HuH-7 (cell line): ENCODE measurements at regions not wholly inside any gene's neighbourhood (a gene's known extent, or its start where the extent isn't known, plus 50 kb on each side); places are given as distances from the start of the nearest gene placed in this dataset.
"Not testable (repeated sequence)": the region's sequence is repeated elsewhere in the genome, so short reads cannot be mapped to it uniquely, and the experiment has no call there.

Experiments
- DNase-seq: peaks from one replicate; pipeline ENCODE4 v3.0.0; 2011; ENCODE audit warnings: low spot score

DNA sequence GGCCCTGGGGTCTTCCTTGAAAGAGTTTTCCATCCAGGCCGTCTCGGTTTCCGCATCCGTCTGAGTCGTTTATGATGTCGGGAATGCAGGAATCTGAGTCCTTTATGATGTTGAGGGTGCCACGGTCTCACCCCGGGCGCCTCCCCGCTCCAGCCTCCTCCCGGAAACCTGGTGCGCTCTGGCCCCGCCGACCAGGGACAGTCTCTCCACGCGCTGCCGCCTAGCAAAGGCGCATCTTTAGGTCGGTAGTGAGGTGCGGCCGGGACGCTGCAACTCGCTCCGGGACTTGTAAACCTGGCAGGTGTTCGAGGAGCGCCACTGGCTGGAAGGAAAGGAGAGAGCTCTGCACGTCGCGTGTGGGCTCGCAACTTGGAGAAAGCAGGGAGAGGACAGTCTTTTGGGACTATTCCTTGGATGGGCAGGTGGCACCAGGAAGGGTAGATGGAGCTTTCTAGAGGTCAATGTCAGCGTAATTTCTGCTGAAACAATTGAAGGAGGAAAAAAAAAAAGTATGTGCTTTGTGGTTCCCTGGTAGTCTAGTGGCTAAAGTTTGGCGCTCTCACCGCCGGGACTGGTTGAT lies 132.0 kb downstream of the FAM72B start:
- not testable (repeated sequence) for DNase-seq

DNA sequence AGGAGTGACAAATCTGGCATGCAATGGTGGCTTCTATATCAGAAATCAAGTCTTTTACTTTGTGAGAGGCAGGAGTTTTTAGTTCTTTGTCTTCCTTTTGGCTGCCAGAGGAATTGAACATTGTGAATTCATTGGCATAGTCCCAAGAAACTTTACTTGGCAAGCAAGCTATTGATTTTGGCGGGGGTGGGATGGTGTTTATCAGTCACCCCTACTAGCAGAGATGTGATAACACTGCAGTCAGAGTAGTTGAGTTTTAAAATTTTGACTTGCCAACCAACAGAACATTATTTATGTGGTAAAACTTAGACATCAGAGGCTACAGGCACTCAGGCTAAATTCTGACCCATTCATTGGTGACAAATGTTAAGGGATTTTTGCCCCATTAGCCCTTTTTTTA lies 129.2 kb downstream of the FAM72B start:
- DNase-seq = not testable (repeated sequence)

DNA sequence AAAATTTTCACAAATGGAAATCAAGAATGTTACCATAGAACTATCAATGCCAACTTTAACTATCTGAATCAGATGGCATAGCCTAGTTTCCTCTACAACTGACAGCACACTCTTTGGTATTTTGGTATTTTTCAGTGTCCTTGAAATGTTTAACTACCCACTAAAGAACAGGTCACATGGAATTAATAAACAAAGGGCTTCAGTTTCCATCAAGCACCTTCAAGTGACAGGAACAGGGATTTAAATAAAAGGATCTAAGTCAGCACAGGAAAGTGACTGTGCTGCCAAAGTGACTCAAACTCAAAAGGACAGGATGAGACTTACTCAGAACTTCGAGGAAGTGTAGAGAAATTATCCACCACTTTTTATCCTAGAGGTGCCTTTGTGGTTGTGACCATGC lies 117.2 kb downstream of the FAM72B start:
- not testable (repeated sequence) for DNase-seq

DNA sequence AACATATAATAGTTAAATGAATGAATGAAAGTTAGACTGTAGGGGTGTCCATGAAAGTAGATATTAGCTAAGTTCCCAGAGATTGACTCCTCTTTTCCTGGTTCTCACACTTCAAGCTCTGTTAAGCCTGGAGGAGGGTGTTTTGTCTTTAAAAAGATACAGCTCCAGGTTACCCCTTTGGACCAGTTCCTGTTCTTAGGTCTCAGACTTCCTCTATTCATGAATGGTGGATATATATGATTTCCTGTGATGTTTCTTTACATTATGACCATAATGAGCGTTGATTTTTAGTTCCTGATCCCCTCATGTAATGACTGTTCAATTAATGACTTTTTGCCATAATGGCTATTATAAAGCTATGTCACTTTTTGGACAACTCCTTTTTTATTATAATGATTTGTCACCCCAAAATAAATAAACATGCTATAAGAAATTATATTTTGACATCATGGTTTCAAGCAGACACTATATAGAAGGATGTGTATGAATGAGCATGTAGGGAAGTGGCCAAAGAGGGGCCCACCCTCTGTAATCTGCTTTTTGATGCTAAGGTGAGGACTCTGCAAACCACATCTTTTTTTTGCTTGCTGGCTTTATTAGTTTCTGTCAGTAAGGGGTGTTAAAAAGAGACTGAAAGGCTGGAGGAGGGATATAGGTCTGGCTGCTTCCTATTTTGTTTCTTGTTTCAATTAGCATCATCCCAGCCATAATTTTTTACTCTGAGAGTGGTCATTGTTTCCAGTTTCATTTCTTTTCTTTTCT lies 115.2 kb downstream of the FAM72B start:
- not testable (repeated sequence) for DNase-seq

DNA sequence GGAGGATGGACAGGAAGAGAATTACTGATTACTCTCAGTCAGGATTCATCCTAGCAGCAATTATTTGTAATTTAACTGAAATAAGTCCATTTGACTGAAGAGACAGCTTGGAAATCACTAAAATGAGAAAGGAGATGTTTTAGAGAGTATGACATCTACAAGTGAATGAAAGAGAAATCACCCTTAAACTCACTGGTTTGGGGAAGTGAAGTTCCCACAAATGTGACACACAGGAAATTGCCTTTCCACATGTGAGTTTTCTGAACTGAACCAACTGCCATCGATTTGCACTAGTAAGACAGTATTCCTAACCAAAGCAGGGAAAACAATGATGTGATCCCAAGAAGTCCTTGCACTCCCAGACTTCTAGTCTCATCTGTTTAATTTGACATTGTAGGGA lies 110.3 kb downstream of the FAM72B start:
- not testable (repeated sequence) for DNase-seq

DNA sequence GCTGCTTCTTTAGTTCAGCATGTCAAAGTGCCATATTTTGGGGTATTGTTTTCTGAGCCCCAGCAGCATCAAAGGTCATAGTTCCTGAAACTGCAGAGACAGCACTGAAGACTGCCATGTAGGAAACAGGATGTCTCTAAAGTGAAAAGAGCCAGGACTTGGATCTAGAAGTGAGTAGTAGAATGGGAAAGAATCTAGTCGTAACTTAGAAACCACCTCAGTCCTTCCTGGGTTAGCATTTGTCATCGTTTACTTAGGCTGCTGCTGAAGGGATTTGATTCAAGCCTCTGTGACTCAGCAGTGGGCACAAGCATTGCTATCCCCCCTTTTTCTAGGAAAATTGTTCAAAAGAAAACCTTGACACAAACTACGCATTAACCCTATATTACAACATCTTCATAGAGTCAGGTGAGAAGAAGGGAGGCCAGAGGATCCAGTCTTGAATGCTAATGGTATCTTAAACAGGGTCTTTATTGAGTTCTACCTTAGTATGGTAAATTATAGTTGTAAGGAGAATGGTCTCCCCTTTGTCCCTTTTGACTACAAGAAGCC lies 108.8 kb downstream of the FAM72B start:
- DNase-seq = not testable (repeated sequence)

DNA sequence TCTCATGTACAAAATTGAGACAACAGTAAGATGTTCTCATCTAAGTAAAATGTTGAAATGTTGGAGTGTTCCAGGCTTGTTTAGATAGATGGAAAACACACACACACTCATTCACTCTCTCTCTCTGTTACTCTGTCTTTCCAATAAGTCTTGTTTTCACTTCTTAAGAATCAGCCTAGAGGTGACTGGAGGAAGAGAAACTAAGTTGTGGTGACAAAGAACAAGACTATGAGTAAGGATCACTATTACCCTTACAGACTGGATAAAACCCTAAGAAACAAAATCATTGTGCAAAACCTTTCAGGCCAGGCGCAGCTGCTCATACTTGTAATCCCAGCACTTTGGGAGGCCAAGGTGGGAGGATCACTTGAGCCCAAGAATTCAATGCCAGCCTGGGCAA lies 107.5 kb downstream of the FAM72B start:
- not testable (repeated sequence) for DNase-seq

DNA sequence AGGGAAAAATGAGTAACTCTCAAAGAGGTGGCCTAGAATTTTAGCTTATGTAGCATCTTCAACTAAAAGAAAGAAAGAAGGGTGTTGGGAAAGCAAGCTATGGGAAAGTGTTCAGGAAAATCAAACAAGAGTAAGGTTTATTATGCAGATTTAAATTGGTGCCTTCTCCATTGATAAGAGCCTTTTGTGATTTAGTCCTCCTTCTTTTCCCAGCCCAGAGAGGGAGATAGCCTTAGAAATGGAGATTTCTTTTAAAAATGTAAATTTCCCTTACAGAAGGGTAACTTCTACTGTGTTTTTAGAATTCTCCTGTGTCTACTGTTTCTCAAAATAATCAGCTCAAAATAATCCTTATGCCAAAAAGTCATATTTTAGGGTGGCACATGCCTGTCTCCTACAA lies 104.5 kb downstream of the FAM72B start:
- DNase-seq = not testable (repeated sequence)

DNA sequence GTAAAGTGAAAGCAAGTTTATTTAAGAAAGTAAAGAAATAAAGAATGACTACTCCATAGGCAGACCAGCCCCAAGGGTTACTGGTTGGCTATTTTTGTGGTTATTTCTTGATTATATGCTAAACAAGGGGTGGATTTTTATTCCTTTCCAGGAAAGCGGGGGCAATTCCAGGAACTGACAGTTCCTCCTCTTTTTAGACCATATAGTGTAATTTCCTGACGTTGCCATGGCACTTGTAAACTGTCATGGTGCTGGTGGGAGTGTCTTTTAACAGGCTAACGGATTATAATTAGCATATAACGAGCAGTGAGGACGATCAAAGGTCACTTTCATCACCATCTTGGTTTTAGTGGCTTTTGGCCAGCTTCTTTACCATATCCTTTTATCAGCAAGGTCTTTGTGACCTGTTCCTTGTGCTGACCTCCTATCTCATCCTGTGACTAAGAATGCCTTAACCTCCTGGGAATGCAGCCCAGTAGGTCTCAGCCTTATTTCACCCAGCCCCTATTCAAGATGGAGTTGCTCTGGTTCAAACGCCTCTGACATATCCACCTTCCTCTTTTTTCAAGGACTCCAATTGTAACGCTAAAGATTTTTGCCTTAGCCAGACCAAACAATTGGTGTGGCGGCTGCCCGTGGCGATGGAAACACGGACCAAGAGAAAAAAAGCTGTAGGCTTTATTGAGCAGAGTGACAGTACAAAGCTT lies 103.8 kb downstream of the FAM72B start:
- DNase-seq = not testable (repeated sequence)

DNA sequence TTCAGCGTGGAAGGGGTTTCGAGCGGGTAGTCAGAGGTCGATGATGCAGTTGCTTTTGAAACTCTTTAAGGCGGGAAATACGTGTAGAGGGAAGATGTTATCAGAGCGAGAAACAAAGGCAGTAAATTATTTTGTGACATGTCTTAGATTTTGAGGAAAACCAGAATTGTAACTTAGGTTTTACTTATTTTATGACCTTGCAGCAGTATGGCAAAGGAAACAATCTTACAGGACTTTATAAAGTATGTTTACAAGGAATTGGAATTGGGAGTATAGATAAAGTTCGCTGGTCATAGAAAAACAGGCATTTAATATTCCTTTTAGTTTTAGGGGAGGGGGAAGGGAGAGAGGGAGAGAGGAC lies 103.3 kb downstream of the FAM72B start:
- DNase-seq = not testable (repeated sequence)

DNA sequence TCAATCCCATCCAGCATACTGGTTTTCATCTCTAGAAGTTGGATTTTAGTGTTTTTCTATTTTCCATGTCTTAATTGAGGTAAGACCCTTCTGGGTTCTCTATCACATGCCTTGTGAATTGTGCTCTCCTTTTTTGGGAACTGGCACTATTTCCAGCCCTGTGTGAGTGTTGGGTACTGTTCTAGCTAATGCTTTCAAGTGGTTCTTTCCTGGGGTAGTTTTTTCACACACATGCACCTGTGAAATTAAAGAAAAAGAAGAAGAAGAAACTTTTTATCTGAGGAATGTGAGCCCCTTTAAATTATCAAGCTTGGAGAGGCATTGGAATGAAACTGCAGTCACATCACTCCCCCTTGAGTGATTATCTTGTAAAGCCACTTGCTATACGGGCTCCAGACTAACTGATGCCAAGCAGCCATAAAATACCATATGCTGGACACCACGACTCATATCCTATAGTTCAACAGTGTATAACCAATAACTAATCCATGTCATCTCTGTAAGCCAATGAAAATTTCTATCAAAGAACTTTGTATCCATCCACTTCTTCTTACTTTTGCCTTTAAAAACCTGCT lies 102.4 kb downstream of the FAM72B start:
- DNase-seq = not testable (repeated sequence)

DNA sequence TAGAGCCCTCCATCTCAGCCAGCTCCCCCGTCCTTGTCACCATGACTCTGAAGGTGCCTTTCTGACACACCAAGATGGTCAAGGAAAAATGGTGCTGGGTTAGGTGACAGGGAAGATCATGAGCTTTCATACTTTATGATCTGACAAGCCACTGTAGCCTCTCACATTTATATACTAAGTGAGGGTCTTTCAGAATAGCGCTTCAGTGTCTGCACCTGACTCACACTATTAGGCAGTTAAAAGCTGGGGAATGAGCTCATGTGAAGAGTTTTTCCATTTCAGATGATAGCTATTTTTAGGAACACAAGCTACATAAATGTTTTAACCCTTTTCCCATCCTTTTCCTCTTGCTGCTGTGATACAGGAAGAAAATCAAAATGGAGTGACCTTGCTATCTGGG lies 101.1 kb downstream of the FAM72B start:
- DNase-seq = not testable (repeated sequence)

DNA sequence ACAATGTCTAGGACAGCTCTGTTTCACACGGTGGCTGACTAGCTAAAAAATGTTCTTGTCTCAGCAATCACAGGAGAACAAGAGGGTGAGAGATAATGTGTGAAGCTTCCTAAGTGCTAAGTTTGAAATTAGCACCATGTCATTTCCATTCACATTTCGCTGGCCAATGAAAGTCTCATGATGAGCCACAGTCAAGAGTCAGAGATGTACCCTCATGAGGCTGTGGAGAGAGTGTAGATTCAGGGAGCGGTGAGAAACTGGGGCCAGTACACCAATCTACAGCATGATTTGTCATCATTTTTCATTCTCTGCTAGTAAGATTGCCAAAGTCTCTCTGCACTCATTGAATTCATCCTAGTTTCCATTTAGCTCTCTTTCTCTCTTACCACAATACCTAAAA lies 97.9 kb downstream of the FAM72B start:
- DNase-seq = not testable (repeated sequence)

DNA sequence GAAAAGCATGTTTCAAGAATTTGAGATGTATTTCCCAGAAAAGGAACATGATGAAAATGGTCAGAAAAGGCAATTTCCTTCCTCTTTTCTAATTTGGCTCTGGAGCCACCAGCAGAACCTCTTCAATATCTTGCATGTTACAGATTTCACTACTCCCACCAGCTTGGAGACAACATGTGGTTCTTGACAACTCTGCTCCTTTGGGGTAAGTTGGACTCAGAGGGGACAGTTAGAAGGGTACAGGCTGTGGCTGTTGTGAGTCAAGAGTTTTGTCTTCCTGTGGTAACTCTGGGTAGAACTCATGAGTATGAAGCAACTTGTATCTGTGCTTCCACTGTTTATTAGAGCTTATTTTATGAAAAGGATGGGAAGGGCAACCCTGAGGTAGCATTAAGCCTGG lies 96.9 kb downstream of the FAM72B start:
- not testable (repeated sequence) for DNase-seq

DNA sequence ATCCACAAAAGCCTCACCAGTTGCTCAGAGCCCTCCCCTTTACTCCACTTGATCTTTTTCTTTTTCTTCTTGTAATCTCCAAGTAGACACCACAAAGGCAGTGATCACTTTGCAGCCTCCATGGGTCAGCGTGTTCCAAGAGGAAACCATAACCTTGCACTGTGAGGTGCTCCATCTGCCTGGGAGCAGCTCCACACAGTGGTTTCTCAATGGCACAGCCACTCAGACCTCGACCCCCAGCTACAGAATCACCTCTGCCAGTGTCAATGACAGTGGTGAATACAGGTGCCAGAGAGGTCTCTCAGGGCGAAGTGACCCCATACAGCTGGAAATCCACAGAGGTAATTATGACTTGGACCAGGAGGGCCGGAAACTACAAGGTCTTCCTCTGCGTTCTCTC lies 95.6 kb downstream of the FAM72B start:
- not testable (repeated sequence) for DNase-seq

DNA sequence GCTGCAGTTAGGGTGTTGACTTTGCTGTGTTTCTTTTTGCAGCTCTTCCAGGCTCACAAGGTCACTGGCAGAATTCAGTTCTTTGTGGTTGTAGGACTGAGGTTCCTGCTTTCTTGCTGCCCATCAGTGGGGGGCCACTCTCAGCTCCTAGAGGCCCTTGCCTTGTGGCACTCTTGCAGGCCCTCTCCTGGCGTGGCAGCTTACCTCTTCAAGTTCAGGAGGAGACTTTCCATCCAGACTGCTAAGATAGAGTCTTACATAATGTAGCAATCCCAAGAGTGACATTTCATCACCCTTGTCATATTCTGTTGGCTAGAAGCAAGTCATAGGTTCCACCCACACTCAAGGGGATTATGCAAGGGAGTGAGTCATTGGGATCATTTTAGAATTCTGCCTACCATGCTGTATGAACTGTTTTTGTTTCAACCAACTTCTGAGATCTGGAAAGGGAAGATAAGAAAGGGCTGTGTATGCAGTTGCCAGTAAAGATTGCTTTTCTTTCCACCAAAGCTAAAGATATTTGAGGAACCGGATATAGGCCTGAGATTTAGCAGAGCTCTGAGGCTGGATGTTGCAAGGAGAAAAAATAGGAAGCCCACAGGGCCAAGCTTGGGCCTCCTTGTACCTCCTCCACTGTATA lies 91.7 kb downstream of the FAM72B start:
- not testable (repeated sequence) for DNase-seq

DNA sequence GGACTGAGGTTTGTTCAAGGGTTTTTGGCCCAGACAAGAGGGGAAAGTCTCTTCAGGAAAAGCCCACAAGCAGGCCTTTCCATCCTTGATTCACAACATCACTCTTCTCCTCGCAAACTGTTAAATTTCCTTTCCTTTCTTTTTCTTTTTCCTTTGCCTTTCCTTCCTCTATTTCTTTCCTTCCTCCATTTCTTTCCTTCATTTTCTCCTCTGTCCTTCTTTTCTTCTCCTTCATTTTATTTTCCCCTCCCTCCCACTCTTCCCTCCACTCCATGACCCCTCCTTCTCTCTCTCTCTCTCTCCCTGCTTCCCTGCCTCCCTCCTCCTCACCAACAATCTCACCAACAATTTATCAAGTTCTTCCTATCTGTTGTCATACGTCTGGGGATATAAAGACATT lies 89.1 kb downstream of the FAM72B start:
- DNase-seq = not testable (repeated sequence)

DNA sequence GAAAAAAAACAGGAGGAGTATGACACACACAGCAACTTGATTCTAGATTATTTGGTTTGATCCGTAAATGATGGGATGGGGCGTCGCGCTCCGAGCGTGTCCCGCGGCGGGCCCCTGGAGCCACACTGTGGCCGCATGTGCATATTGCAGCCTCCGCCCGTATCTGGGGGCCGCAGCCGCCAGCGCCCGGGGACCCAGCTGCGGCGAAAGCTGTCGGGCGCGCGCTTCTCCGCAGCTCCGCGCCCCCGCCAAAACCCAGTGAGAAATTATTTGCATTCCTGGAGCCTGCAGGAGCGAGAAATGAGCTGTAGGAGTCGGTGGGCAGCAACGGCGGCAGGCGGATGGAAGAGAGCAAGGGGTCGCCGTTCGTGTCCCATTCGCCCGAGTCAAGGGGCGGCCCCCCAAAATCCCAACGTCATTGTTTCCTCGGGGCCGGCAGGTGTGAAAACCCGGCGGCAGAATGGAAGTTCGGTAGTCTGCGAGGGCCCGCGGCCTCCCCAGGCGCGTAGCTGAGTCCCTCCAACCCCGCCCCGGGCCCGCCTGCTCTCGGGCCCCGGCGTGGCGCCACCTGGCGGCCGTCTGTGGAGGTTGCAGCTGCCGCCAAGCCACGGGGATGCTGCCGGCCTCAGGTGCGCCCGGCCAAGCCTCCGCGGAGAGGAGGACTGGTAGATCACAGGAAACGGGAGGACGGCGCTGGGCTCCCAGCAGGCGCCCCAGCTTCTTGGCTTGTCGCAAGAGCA lies 86.8 kb downstream of the FAM72B start:
- DNase-seq = not testable (repeated sequence)

DNA sequence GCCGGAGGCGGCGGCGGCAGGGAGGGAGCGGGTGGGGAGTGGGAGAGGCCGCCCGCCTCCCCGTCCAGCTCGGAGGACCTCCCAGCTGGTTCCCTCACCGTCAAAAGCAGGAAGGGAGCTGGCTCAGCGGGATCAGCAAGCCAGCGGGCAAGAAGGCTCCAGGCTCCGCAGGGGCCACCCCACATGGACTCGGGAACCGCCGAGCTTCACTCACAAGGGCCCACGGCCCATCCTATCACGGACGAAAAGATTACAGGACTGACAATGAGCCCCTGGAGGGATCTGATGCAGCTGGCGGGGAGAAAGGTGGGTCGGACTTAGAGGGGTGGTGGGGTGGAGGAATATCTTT lies 86.3 kb downstream of the FAM72B start:
- peak; percentile 4 for DNase-seq

DNA sequence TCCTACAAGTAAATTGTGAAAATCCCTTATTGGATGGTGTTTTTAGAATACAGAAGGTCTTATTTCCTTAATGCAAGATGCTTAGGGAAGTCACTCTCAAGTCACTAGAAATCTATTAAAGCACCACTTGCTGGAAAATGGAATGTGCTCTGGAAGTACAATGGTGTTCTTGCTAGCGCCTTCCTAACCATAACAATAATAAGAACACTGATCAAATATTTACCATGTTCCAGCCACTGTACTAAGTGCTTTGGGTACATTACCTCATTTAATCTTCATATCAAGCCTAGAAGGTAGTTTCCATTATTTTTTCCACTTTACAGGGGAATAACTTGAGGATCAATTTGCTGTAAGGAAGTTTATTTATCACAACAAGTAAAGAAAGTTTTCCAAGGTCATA lies 75.1 kb downstream of the FAM72B start:
- not testable (repeated sequence) for DNase-seq
